OCI-LY1 (cell line): ENCODE measurements at regions not wholly inside any gene's neighbourhood (a gene's known extent, or its start where the extent isn't known, plus 50 kb on each side); places are given as distances from the start of the nearest gene placed in this dataset.

Experiments
- EZH2 ChIP-seq: fragments of 200-600 bp; sonication (generic), shearing (Covaris generic); IDR thresholded peaks from 2 replicates; pipeline ENCODE4 v1.8.0; 2017; ENCODE audit warnings: borderline replicate concordance, mixed run types, mild to moderate bottlenecking, antibody characterized with exemption, low read length, moderate library complexity, mixed read lengths
- TF ChIP-seq, protein P1 (sequence below): fragments of 200-600 bp; sonication (generic), shearing (Covaris generic); IDR thresholded peaks from 2 replicates; pipeline ENCODE4 v1.5.1; 2017; ENCODE audit warnings: mild to moderate bottlenecking, antibody characterized with exemption, low read length, moderate library complexity, mixed read lengths

DNA sequence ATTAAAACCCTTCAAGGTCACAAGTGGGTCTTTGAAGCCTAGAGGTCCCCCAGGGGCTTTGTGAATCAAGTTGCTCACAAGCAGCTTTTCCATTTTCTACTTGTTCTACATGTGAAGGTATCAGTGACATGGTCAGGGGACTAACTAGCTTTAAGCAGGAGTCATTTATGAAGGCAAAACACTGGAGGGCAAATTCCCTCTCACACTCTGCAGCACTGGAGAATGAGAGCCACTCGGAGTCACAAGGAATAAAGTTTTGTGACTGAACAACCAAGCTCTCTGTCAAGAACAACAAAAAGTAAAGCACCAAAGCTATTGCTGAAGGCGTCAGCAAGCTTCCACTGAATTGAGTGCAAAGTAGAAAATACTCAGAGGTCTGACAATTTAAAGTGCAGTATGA lies 609.0 kb downstream of the EDEM1 start:
- TF ChIP-seq, protein P1, sequence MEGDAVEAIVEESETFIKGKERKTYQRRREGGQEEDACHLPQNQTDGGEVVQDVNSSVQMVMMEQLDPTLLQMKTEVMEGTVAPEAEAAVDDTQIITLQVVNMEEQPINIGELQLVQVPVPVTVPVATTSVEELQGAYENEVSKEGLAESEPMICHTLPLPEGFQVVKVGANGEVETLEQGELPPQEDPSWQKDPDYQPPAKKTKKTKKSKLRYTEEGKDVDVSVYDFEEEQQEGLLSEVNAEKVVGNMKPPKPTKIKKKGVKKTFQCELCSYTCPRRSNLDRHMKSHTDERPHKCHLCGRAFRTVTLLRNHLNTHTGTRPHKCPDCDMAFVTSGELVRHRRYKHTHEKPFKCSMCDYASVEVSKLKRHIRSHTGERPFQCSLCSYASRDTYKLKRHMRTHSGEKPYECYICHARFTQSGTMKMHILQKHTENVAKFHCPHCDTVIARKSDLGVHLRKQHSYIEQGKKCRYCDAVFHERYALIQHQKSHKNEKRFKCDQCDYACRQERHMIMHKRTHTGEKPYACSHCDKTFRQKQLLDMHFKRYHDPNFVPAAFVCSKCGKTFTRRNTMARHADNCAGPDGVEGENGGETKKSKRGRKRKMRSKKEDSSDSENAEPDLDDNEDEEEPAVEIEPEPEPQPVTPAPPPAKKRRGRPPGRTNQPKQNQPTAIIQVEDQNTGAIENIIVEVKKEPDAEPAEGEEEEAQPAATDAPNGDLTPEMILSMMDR, result no peak
- TF ChIP-seq EZH2, result no peak
